ENCODE measurements at regions not wholly inside any gene's neighbourhood (a gene's known extent, or its start where the extent isn't known, plus 50 kb on each side); places are given as distances from the start of the nearest gene placed in this dataset.

DNA sequence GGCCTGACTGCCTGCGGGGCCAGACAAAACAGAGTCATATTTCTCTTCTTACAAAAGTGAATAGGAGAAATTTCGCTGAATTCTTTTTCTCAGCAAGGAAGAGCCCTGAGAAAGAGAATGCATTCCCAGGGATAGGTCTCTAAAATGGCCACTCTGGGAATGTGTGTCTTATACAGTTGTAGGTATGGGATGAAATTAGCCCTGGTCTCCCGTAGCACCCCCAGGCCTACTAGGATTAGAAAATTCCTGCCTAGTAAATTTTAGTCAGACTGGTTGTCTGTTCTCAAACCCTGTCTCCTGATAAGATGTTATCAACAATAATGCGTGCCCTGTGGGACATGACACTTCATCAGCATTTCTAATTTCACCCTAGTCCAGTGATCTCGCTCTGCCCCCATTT, 920.1 kb downstream of the LTN1 start:
- no peaks in the 10 kb centered on the region for H3K9me3 ChIP-seq (ENCODE audit: control insufficient read depth, insufficient read depth, low read depth, low read length)
- H3K4me1 ChIP-seq (ENCODE audit: control insufficient read depth, insufficient read depth, low read length), result no peaks in the 10 kb centered on the region
- CTCF ChIA-PET, result no interaction called here
- BruUV-seq (replicated peaks), result no TSS peak
- H3K27me3 ChIP-seq (ENCODE audit: control insufficient read depth, insufficient read depth, low read length), result no peaks in the 10 kb centered on the region
- POLR2A ChIA-PET, result no interaction called here
- ATAC-seq (no peak), DNase-seq (ENCODE audit: low read depth, low spot score) (no peak)
- H3K27ac ChIP-seq (ENCODE audit: low read length), result no peak overlapping the region
- intact Hi-C loops (cut with micrococcal nuclease; ENCODE audit: unreplicated experiment), result loop anchor here (10.0 kb wide), 1 partner anchor 262 kb away; no protein-coding TSS in a partner anchor
- H3K36me3 ChIP-seq (ENCODE audit: control insufficient read depth, insufficient read depth, low read length), result no peaks in the 10 kb centered on the region
- TF ChIP-seq TCF7L2 (IDR thresholded peaks at IDR 0.05; ENCODE audit: low read depth, low read length), result no peak
- no peak for TF ChIP-seq CTCF (IDR thresholded peaks at IDR 0.05)
- no peak for TF ChIP-seq SIN3A (IDR thresholded peaks at IDR 0.05; ENCODE audit: borderline replicate concordance, insufficient read depth, low read depth, low read length)
- TF ChIP-seq REST (IDR thresholded peaks at IDR 0.05; ENCODE audit: insufficient read depth in 1 of 2, low read depth in 2 of 2, low read length in 1 of 2), result no peak
- TF ChIP-seq POLR2AphosphoS5 (IDR thresholded peaks at IDR 0.05; ENCODE audit: low read depth, low read length), result no peak
- H3K4me3 ChIP-seq (ENCODE audit: low read depth in 2 of 2, low read length in 2 of 2), result no peak overlapping the region
- in situ Hi-C loops (cut with HindIII; ENCODE audit: low pct_unique_long_range_greater_than_20kb, low sequenced_read_pairs), result no loop called here

- in situ Hi-C loops (cut with HindIII; ENCODE audit: low pct_unique_long_range_greater_than_20kb, low sequenced_read_pairs), result no loop called here
Measured at GRCh38 chr21:28069450-28069923, 923.2 kb downstream of the LTN1 start.

More at GRCh38 chr21:28069450-28069923, 923.2 kb downstream of the LTN1 start:
- H3K9me3 ChIP-seq (ENCODE audit: control insufficient read depth, insufficient read depth, low read depth, low read length), result no peaks in the 10 kb centered on the region
- BruUV-seq (replicated peaks), result no TSS peak
- CTCF ChIA-PET, result no interaction called here
- TF ChIP-seq SIN3A (IDR thresholded peaks at IDR 0.05; ENCODE audit: borderline replicate concordance, insufficient read depth, low read depth, low read length) (no peak), POLR2AphosphoS5 (IDR thresholded peaks at IDR 0.05; ENCODE audit: low read depth, low read length) (no peak), REST (IDR thresholded peaks at IDR 0.05; ENCODE audit: insufficient read depth in 1 of 2, low read depth in 2 of 2, low read length in 1 of 2) (no peak), TCF7L2 (IDR thresholded peaks at IDR 0.05; ENCODE audit: low read depth, low read length) (no peak), CTCF (IDR thresholded peaks at IDR 0.05) (no peak)
- H3K36me3 ChIP-seq (ENCODE audit: control insufficient read depth, insufficient read depth, low read length), result no peaks in the 10 kb centered on the region
- no peak overlapping the region for H3K27ac ChIP-seq (ENCODE audit: low read length)
- ATAC-seq (no peak), DNase-seq (ENCODE audit: low read depth, low spot score) (no peak)
- no peaks in the 10 kb centered on the region for H3K4me1 ChIP-seq (ENCODE audit: control insufficient read depth, insufficient read depth, low read length)
- H3K27me3 ChIP-seq (ENCODE audit: control insufficient read depth, insufficient read depth, low read length), result no peaks in the 10 kb centered on the region
- intact Hi-C loops (cut with micrococcal nuclease; ENCODE audit: unreplicated experiment), result no loop called here
- POLR2A ChIA-PET, result no interaction called here
- no peak overlapping the region for H3K4me3 ChIP-seq (ENCODE audit: low read depth in 2 of 2, low read length in 2 of 2)
